ENCODE measurements at regions not wholly inside any gene's neighbourhood (a gene's known extent, or its start where the extent isn't known, plus 50 kb on each side); places are given as distances from the start of the nearest gene placed in this dataset.
A peak's percentile ranks its signal among the peaks of the same experiment; 100 is the strongest.

GRCh38 chr5:91283899-91284298 lies 99.2 kb downstream of the ARRDC3 start:
- H3K4me1 ChIP-seq: peaks cover 0 to 29% (median 9%) of the 10 kb centered on the region in 12 donors
- intact Hi-C loops (cut with DNase I): loop anchor here (2.0 to 10.0 kb wide), 6 partner anchors 27 to 182 kb away; partner anchors contain the start of gene ARRDC3 (in 3 of the 10)
- no peaks in the 10 kb centered on the region for H3K27me3 ChIP-seq
- ATAC-seq (no peak), DNase-seq (no peak)
- H3K4me3 ChIP-seq: no peak overlapping the region
- TF ChIP-seq, protein P1, sequence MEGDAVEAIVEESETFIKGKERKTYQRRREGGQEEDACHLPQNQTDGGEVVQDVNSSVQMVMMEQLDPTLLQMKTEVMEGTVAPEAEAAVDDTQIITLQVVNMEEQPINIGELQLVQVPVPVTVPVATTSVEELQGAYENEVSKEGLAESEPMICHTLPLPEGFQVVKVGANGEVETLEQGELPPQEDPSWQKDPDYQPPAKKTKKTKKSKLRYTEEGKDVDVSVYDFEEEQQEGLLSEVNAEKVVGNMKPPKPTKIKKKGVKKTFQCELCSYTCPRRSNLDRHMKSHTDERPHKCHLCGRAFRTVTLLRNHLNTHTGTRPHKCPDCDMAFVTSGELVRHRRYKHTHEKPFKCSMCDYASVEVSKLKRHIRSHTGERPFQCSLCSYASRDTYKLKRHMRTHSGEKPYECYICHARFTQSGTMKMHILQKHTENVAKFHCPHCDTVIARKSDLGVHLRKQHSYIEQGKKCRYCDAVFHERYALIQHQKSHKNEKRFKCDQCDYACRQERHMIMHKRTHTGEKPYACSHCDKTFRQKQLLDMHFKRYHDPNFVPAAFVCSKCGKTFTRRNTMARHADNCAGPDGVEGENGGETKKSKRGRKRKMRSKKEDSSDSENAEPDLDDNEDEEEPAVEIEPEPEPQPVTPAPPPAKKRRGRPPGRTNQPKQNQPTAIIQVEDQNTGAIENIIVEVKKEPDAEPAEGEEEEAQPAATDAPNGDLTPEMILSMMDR (IDR thresholded peaks at IDR 0.05): no peak
- H3K27ac ChIP-seq: peak overlapping the region in 2 of 12 donors; percentile 33 to 34
- no peaks in the 10 kb centered on the region for H3K36me3 ChIP-seq
- H3K9me3 ChIP-seq: peaks cover 0 to 3% (median 0%) of the 10 kb centered on the region in 12 donors

- intact Hi-C loops (cut with DNase I): loop anchor here (2.0 to 10.0 kb wide), 6 partner anchors 27 to 181 kb away; partner anchors contain the start of gene ARRDC3 (in 3 of the 10)
- 86 to 93% (median 91%) methylated on average over 4 of the region's 4 CpGs for WGBS, 4 donors
These were observed 99.8 kb downstream of the ARRDC3 start for GRCh38 chr5:91283326-91283725.

DNA sequence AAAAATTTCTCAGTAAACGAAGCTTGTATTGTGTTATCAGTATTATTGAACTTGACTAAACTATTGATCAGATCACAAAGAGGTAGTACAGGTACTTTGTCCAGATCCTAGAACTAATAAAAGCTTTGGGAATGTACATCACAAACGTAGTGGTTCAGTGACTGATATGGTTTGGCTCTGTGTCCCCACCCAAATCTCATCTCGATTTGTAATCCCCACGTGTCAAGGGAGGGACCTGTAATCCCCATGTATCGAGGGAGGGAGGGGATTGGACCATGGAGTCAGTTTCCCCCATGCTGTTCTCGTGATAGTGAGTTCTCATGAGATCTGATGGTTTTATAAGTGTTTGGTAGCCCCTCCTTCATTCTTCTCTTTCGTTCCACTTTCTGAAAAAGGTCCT lies 100.9 kb downstream of the ARRDC3 start:
- ATAC-seq (no peak), DNase-seq (no peak)
- Histone ChIP-seq H3K9me3 (peaks cover 0 to under 1% (median 0%) of the 10 kb centered on the region in 12 donors), H3K4me3 (no peak overlapping the region), H3K36me3 (no peaks in the 10 kb centered on the region), H3K4me1 (peaks cover 0 to 29% (median 8%) of the 10 kb centered on the region in 12 donors), H3K27me3 (no peaks in the 10 kb centered on the region), H3K27ac (peak overlapping the region in 1 of 12 donors; percentile 95)
- 93 to 94% (median 94%) methylated on average over 7 of the region's 7 CpGs for WGBS, 4 donors
- TF ChIP-seq POLR2A (IDR thresholded peaks at IDR 0.05): no peak
- TF ChIP-seq, protein P1 (IDR thresholded peaks at IDR 0.05): no peak
- intact Hi-C loops (cut with DNase I): loop anchor here (2.0 to 10.0 kb wide), 6 partner anchors 29 to 180 kb away; partner anchors contain the start of gene ARRDC3 (in 3 of the 10)

More at GRCh38 chr5:91283326-91283725, 99.8 kb downstream of the ARRDC3 start:
- ATAC-seq (no peak), DNase-seq (no peak)
- Histone ChIP-seq H3K4me1 (peaks cover 0 to 29% (median 8%) of the 10 kb centered on the region in 12 donors), H3K27ac (peak overlapping the region in 1 of 12 donors; percentile 34), H3K27me3 (no peaks in the 10 kb centered on the region), H3K9me3 (peaks cover 0 to 3% (median 0%) of the 10 kb centered on the region in 12 donors), H3K4me3 (no peak overlapping the region), H3K36me3 (no peaks in the 10 kb centered on the region)
- no peak for TF ChIP-seq POLR2A (IDR thresholded peaks at IDR 0.05)
- TF ChIP-seq, protein P1 (IDR thresholded peaks at IDR 0.05): no peak

- peak overlapping the region; percentile 72 to 97 (median 93) for H3K27ac ChIP-seq
- 45 to 50% (median 46%) methylated on average over 5 of the region's 5 CpGs for WGBS, 4 donors
- no peak for DNase-seq
- peak overlapping the region in 1 of 12 donors; percentile 59 for H3K4me3 ChIP-seq
- intact Hi-C loops (cut with DNase I): loop anchor here (2.0 to 10.0 kb wide), 7 partner anchors 96 to 179 kb away; partner anchors contain the start of gene ARRDC3 (in 4 of the 10)
- no peaks in the 10 kb centered on the region for H3K27me3 ChIP-seq
- TF ChIP-seq, protein P1 (IDR thresholded peaks at IDR 0.05): no peak
- no peak for TF ChIP-seq POLR2A (IDR thresholded peaks at IDR 0.05)
- no peaks in the 10 kb centered on the region for H3K9me3 ChIP-seq
- H3K4me1 ChIP-seq: peaks cover 0 to 29% (median 8%) of the 10 kb centered on the region in 12 donors
- H3K36me3 ChIP-seq: no peaks in the 10 kb centered on the region
- ATAC-seq: no peak
These were observed 101.7 kb downstream of the ARRDC3 start for GRCh38 chr5:91281401-91281800.

Measured in heart left ventricle (tissue), 16 donors.